Activated CD4-positive, alpha-beta memory T cell treated with anti-CD3 and anti-CD28 coated beads for 36 hours (primary cell): ENCODE measurements at regions not wholly inside any gene's neighbourhood (a gene's known extent, or its start where the extent isn't known, plus 50 kb on each side); places are given as distances from the start of the nearest gene placed in this dataset.

Source experiments
- CTCF ChIA-PET: fragments of 350-600 bp; sonication (Branson Sonifier 250); formaldehyde crosslinking; loops from one replicate; lab custom pipeline; 2021; ENCODE audit warnings: antibody characterized with exemption, inconsistent platforms; lab: Charles Lee
- POLR2A ChIA-PET: fragments of 350-600 bp; sonication (Branson Sonifier 250); formaldehyde crosslinking; loops from one replicate; lab custom pipeline; 2021; ENCODE audit warnings: antibody characterized with exemption; lab: Charles Lee
- DNase-seq: peaks from one replicate; pipeline ENCODE4 v3.0.0-alpha.2; 2020
- H3K27ac Mint-ChIP-seq: one replicate; pipeline ENCODE4 v1.8.0; 2021; ENCODE audit warnings: mixed read lengths
- H3K27me3 Mint-ChIP-seq: one replicate; pipeline ENCODE4 v1.8.0; 2021; ENCODE audit warnings: mixed read lengths
- H3K36me3 Mint-ChIP-seq: one replicate; pipeline ENCODE4 v1.8.0; 2021; ENCODE audit warnings: mixed read lengths
- H3K4me1 Mint-ChIP-seq: one replicate; pipeline ENCODE4 v1.8.0; 2021; ENCODE audit warnings: low read depth, mixed read lengths
- H3K4me3 Mint-ChIP-seq: one replicate; pipeline ENCODE4 v1.8.0; 2021; ENCODE audit warnings: mild to moderate bottlenecking, mixed read lengths
- H3K9me3 Mint-ChIP-seq: one replicate; pipeline ENCODE4 v1.8.0; 2021; ENCODE audit warnings: mixed read lengths
- intact Hi-C: fragments of 100-400 bp; cut with micrococcal nuclease; formaldehyde crosslinking; loops from one replicate; pipeline ENCODE4 v1.15.1; 2023

GRCh38 chr22:48253573-48253972 lies 1491.1 kb downstream of the TBC1D22A start:
- Mint-ChIP-seq H3K9me3 (no peaks in the 10 kb centered on the region), H3K4me1 (no peaks in the 10 kb centered on the region), H3K27ac (no peak overlapping the region), H3K36me3 (no peaks in the 10 kb centered on the region), H3K27me3 (peaks cover 4% of the 10 kb centered on the region), H3K4me3 (no peak overlapping the region)
- POLR2A ChIA-PET = no interaction called here
- intact Hi-C loops = no loop called here
- CTCF ChIA-PET = interaction anchor here (0.6 kb wide), 1 partner anchor 590 kb away, joined by 4 read pairs; no protein-coding TSS in a partner anchor
- no peak for DNase-seq

GRCh38 chr22:48253136-48253535 lies 1490.7 kb downstream of the TBC1D22A start:
- POLR2A ChIA-PET = no interaction called here
- peaks cover 4% of the 10 kb centered on the region for H3K27me3 Mint-ChIP-seq
- CTCF ChIA-PET = no interaction called here
- H3K27ac Mint-ChIP-seq = no peak overlapping the region
- no peaks in the 10 kb centered on the region for H3K4me1 Mint-ChIP-seq
- no peaks in the 10 kb centered on the region for H3K9me3 Mint-ChIP-seq
- no peaks in the 10 kb centered on the region for H3K36me3 Mint-ChIP-seq
- intact Hi-C loops = no loop called here
- H3K4me3 Mint-ChIP-seq = no peak overlapping the region
- no peak for DNase-seq

GRCh38 chr22:48251629-48252028 lies 1489.2 kb downstream of the TBC1D22A start:
- H3K36me3 Mint-ChIP-seq = no peaks in the 10 kb centered on the region
- peaks cover 5% of the 10 kb centered on the region for H3K27me3 Mint-ChIP-seq
- ChIA-PET CTCF (no interaction called here), POLR2A (no interaction called here)
- H3K27ac Mint-ChIP-seq = no peak overlapping the region
- H3K9me3 Mint-ChIP-seq = no peaks in the 10 kb centered on the region
- DNase-seq = no peak
- intact Hi-C loops = no loop called here
- no peak overlapping the region for H3K4me3 Mint-ChIP-seq
- no peaks in the 10 kb centered on the region for H3K4me1 Mint-ChIP-seq

GRCh38 chr22:48250937-48251530 lies 1488.6 kb downstream of the TBC1D22A start:
- peaks cover 5% of the 10 kb centered on the region for H3K27me3 Mint-ChIP-seq
- ChIA-PET POLR2A (no interaction called here), CTCF (no interaction called here)

GRCh38 chr22:48250286-48250895 lies 1487.9 kb downstream of the TBC1D22A start:
- H3K36me3 Mint-ChIP-seq = no peaks in the 10 kb centered on the region
- H3K4me1 Mint-ChIP-seq = no peaks in the 10 kb centered on the region
- H3K27me3 Mint-ChIP-seq = peaks cover 5% of the 10 kb centered on the region
- no peaks in the 10 kb centered on the region for H3K9me3 Mint-ChIP-seq
- H3K27ac Mint-ChIP-seq = no peak overlapping the region
- ChIA-PET CTCF (no interaction called here), POLR2A (no interaction called here)
- no peak for DNase-seq
- intact Hi-C loops = no loop called here
- H3K4me3 Mint-ChIP-seq = no peak overlapping the region

More at GRCh38 chr22:48250937-48251530, 1488.6 kb downstream of the TBC1D22A start:
- no peaks in the 10 kb centered on the region for H3K4me1 Mint-ChIP-seq
- intact Hi-C loops = no loop called here
- no peaks in the 10 kb centered on the region for H3K9me3 Mint-ChIP-seq
- no peaks in the 10 kb centered on the region for H3K36me3 Mint-ChIP-seq
- no peak overlapping the region for H3K27ac Mint-ChIP-seq
- no peak for DNase-seq
- no peak overlapping the region for H3K4me3 Mint-ChIP-seq

- CTCF ChIA-PET = no interaction called here
- Mint-ChIP-seq H3K27me3 (peaks cover 5% of the 10 kb centered on the region), H3K27ac (no peak overlapping the region), H3K4me1 (no peaks in the 10 kb centered on the region), H3K36me3 (no peaks in the 10 kb centered on the region), H3K9me3 (no peaks in the 10 kb centered on the region), H3K4me3 (no peak overlapping the region)
- intact Hi-C loops = no loop called here
- no peak for DNase-seq
- POLR2A ChIA-PET = no interaction called here
These were observed 1487.3 kb downstream of the TBC1D22A start for GRCh38 chr22:48249713-48250268.

GRCh38 chr22:48248901-48249455 lies 1486.5 kb downstream of the TBC1D22A start:
- Mint-ChIP-seq H3K27ac (no peak overlapping the region), H3K4me1 (no peaks in the 10 kb centered on the region), H3K9me3 (no peaks in the 10 kb centered on the region), H3K27me3 (peaks cover 5% of the 10 kb centered on the region), H3K4me3 (no peak overlapping the region), H3K36me3 (no peaks in the 10 kb centered on the region)
- CTCF ChIA-PET = no interaction called here
- no peak for DNase-seq
- POLR2A ChIA-PET = no interaction called here
- intact Hi-C loops = no loop called here

- H3K9me3 Mint-ChIP-seq = no peaks in the 10 kb centered on the region
These were observed 1485.4 kb downstream of the TBC1D22A start for GRCh38 chr22:48247829-48248228.

GRCh38 chr22:48245196-48245485 lies 1482.7 kb downstream of the TBC1D22A start:
- Mint-ChIP-seq H3K9me3 (no peaks in the 10 kb centered on the region), H3K4me1 (no peaks in the 10 kb centered on the region), H3K36me3 (no peaks in the 10 kb centered on the region), H3K27ac (no peak overlapping the region), H3K27me3 (peaks cover 2% of the 10 kb centered on the region), H3K4me3 (no peak overlapping the region)
- DNase-seq = no peak
- ChIA-PET CTCF (no interaction called here), POLR2A (no interaction called here)
- intact Hi-C loops = no loop called here

More at GRCh38 chr22:48247829-48248228, 1485.4 kb downstream of the TBC1D22A start:
- H3K4me1 Mint-ChIP-seq = no peaks in the 10 kb centered on the region
- intact Hi-C loops = no loop called here
- H3K27me3 Mint-ChIP-seq = peaks cover 2% of the 10 kb centered on the region
- no peak for DNase-seq
- no peak overlapping the region for H3K4me3 Mint-ChIP-seq
- no peak overlapping the region for H3K27ac Mint-ChIP-seq
- POLR2A ChIA-PET = no interaction called here
- CTCF ChIA-PET = no interaction called here
- H3K36me3 Mint-ChIP-seq = no peaks in the 10 kb centered on the region

- Mint-ChIP-seq H3K4me1 (no peaks in the 10 kb centered on the region), H3K27ac (no peak overlapping the region), H3K36me3 (no peaks in the 10 kb centered on the region), H3K9me3 (no peaks in the 10 kb centered on the region), H3K4me3 (no peak overlapping the region), H3K27me3 (peaks cover 2% of the 10 kb centered on the region)
- intact Hi-C loops = no loop called here
- POLR2A ChIA-PET = no interaction called here
- DNase-seq = no peak
- CTCF ChIA-PET = no interaction called here
These were observed 1482.1 kb downstream of the TBC1D22A start for GRCh38 chr22:48244388-48245195.

- H3K27ac Mint-ChIP-seq = no peak overlapping the region
- H3K4me1 Mint-ChIP-seq = no peaks in the 10 kb centered on the region
- no peak overlapping the region for H3K4me3 Mint-ChIP-seq
- no peak for DNase-seq
- H3K9me3 Mint-ChIP-seq = no peaks in the 10 kb centered on the region
- no peaks in the 10 kb centered on the region for H3K36me3 Mint-ChIP-seq
- peaks cover 2% of the 10 kb centered on the region for H3K27me3 Mint-ChIP-seq
- intact Hi-C loops = no loop called here
- CTCF ChIA-PET = no interaction called here
- POLR2A ChIA-PET = no interaction called here
These were observed 1480.0 kb downstream of the TBC1D22A start for GRCh38 chr22:48242461-48242864.

- intact Hi-C loops = no loop called here
These were observed 1479.2 kb downstream of the TBC1D22A start for GRCh38 chr22:48241658-48242057.

More at GRCh38 chr22:48241658-48242057, 1479.2 kb downstream of the TBC1D22A start:
- no peak for DNase-seq
- no peaks in the 10 kb centered on the region for H3K4me1 Mint-ChIP-seq
- CTCF ChIA-PET = no interaction called here
- no peaks in the 10 kb centered on the region for H3K9me3 Mint-ChIP-seq
- no peak overlapping the region for H3K4me3 Mint-ChIP-seq
- H3K36me3 Mint-ChIP-seq = no peaks in the 10 kb centered on the region
- no peak overlapping the region for H3K27ac Mint-ChIP-seq
- POLR2A ChIA-PET = no interaction called here
- H3K27me3 Mint-ChIP-seq = no peaks in the 10 kb centered on the region
